ENCODE measurements at regions not wholly inside any gene's neighbourhood (a gene's known extent, or its start where the extent isn't known, plus 50 kb on each side); places are given as distances from the start of the nearest gene placed in this dataset.
"Not testable (repeated sequence)": the region's sequence is repeated elsewhere in the genome, so short reads cannot be mapped to it uniquely, and the experiment has no call there.

- DNase-seq: no peak
These were observed 198.3 kb upstream of the FIGN start for GRCh38 chr2:163934131-163934530.

GRCh38 chr2:163919717-163920116 lies 183.9 kb upstream of the FIGN start:
- DNase-seq: no peak

- not testable (repeated sequence) for DNase-seq
These were observed 178.7 kb upstream of the FIGN start for GRCh38 chr2:163914486-163914885.

DNA sequence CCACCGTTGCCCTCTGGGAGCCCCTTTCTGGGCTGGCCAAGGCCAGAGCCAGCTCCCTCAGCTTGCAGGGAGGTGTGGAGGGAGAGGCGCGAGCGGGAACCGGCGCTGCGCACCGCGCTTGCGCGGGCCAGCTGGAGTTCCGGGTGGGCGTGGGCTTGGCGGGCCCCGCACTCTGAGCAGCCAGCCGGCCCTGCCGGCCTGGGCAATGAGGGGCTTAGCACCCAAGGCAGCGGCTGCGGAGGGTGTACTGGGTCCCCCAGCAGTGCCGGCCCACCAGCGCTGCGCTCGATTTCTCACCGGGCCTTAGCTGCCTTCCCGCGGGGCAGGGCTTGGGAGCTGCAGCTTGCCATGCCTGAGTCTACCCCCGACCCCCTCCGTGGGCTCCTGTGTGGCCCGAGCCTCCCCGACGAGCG lies 177.7 kb upstream of the FIGN start:
- not testable (repeated sequence) for DNase-seq

GRCh38 chr2:163909411-163910080 lies 173.7 kb upstream of the FIGN start:
- DNase-seq: no peak

GRCh38 chr2:163906410-163906809 lies 170.6 kb upstream of the FIGN start:
- no peak for DNase-seq

GRCh38 chr2:163897799-163898198 lies 162.0 kb upstream of the FIGN start:
- DNase-seq: no peak

GRCh38 chr2:163893444-163893843 lies 157.6 kb upstream of the FIGN start:
- DNase-seq: not testable (repeated sequence)

DNA sequence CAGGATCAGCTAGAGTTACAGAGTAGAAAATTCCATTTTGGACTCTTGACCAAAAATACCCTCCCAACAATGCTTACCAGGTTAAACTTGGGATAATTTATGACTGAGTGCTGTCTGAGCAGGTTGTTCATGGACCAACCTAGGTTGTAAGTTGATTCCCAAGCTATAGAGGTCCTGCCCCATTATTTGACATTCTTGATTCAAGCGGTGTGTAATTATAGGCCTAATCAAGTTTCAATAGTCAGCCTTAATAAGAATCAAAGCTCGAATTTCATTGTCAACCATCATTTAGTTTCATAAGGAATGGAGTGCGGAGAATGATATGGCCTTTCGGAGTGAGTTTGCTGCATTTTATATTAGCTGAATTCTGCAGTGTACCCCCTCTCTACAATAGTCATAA lies 152.8 kb upstream of the FIGN start:
- DNase-seq: no peak

DNA sequence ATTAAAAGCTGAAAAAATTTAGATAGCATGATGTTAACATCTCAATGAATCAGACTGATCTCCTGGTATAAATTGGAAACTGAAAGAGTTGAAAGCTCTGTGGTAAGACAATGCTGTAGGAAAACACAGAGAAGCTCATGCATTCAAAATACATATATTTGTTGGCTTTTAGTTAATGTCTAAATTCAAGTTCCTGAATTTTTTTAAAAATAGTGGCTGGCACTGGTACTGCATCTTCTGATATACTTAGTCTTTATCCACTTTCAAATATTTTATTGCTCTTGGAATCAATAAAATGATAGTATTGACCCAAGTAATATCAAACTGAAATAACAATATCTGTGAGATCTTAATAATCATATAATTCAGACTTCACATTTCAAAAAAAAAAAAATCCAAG lies 151.4 kb upstream of the FIGN start:
- DNase-seq: no peak

- DNase-seq: no peak
These were observed 148.6 kb upstream of the FIGN start for GRCh38 chr2:163884416-163884815.

- DNase-seq: no peak
These were observed 142.9 kb upstream of the FIGN start for GRCh38 chr2:163878718-163879117.

DNA sequence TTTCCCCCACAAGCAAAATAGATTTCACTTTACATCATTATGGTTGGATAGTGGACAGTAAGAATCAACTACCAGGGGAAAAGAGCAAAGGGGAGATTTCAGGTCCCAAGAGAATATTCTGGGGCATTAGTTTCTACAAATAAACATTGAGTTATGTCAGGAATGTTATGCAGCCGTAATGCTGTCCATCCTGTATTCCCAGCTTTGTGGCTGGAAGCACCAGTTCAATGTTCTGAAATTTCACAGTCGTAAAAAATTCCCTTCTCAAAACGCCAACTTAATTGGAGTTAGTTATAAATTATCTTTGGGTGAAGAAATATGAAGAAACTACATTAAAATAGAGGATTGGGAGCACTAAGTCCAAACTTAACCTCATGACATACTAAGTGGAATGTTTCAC lies 141.5 kb upstream of the FIGN start:
- DNase-seq: no peak

GRCh38 chr2:163863073-163863472 lies 127.3 kb upstream of the FIGN start:
- no peak for DNase-seq

- no peak for DNase-seq
These were observed 124.1 kb upstream of the FIGN start for GRCh38 chr2:163859951-163860350.

- DNase-seq: no peak
These were observed 121.1 kb upstream of the FIGN start for GRCh38 chr2:163856941-163857340.

DNA sequence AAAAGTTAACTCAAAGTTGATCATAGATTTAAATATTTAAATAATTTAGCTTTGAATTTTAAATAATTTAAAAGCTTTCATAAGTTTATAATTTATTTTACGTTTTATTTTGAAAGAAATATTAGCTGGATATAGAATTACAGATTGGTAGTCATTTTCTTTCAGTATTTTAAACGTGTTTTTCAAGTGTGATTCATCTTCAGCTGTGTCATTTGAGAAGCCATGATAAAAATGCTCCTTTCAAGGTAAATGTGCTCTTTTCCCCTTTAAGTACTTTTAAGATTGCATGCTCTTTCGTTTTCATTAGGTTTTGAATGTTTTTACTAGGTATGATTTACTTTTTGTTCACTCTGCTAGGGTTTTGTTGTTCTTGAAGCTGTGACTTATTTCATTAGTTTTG lies 116.8 kb upstream of the FIGN start:
- no peak for DNase-seq

- DNase-seq: peak in 1 of 14 donors; percentile 0
These were observed 114.1 kb upstream of the FIGN start for GRCh38 chr2:163849756-163850435.

- DNase-seq: no peak
These were observed 103.1 kb upstream of the FIGN start for GRCh38 chr2:163838890-163839289.

DNA sequence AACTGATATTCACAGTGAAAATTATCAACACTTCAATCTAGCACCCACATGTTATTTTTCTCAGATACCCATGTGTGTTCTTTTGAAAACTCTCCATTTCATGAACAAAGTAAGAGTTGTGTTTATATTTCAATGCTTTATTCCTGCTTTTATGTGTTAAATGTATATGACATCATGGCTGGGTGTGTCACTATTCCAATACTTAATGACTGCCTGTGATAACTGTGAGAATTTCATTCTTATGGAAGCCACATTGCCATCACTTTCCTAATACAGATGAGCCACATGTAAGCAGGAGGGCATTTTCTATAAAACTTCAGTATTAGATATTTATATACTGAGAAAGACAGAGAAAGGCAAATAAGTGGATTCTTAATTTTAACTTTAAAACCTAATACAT lies 100.4 kb upstream of the FIGN start:
- DNase-seq: no peak

DNA sequence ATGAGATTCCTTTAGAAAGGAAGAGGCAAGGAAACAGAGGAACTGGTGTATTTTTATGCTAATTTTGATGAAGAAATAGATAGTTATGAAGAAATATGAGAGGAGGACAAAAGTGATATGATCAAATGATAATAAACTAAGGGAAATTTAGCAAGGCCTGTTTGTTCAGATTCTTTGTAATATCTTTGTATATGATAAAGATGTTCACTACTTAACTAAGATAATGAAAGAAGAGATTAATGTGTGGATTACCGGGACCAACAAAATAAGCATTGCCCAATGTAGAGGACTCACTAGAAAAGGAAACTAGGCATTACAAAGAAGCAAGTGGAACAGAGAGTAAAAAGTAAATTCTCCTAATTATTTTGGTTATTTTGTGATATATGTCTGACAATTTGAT lies 99.0 kb upstream of the FIGN start:
- no peak for DNase-seq

- no peak for DNase-seq
These were observed 98.4 kb upstream of the FIGN start for GRCh38 chr2:163834221-163834620.

DNA sequence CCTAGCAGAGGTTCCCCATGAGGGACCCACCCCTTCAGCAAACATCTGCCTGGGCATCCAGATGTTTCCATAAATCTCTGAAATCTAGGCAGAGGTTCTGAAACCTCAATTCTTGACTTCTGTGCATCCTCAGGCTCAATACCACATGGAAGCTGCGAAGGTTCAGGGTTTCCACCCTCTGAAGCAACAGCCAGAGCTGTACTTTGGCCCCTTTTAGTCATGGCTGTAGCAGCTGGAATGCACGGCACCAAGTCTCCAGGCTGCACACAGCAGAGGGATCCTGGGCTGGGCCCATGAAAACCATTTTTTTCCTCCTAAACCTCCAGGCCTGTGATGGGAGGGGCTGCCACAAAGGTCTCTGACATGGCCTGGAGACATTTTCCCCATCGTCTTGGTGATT lies 93.0 kb upstream of the FIGN start:
- no peak for DNase-seq

GRCh38 chr2:163822033-163822432 lies 86.2 kb upstream of the FIGN start:
- no peak for DNase-seq

All from C1 segment of cervical spinal cord (tissue), 14 donors.